HUES64 (cell line): ENCODE measurements at regions not wholly inside any gene's neighbourhood (a gene's known extent, or its start where the extent isn't known, plus 50 kb on each side); places are given as distances from the start of the nearest gene placed in this dataset.

ENCODE experiments used
- H3K27ac ChIP-seq: 2 replicates; pipeline ENCODE4 v1.7.0; 2013; ENCODE audit warnings: low read depth, low read length, inconsistent platforms
- H3K27me3 ChIP-seq: 2 replicates; pipeline ENCODE4 v1.6.1; 2013; ENCODE audit warnings: mild to moderate bottlenecking, low read length; ENCODE audit not compliant: insufficient read depth
- H3K36me3 ChIP-seq: 2 replicates; pipeline ENCODE4 v1.6.1; 2013; ENCODE audit warnings: mild to moderate bottlenecking, low read length; ENCODE audit not compliant: insufficient read depth
- H3K4me1 ChIP-seq: 2 replicates; pipeline ENCODE4 v1.6.1; 2013; ENCODE audit warnings: mild to moderate bottlenecking, low read length, moderate library complexity; ENCODE audit not compliant: insufficient read depth
- H3K4me3 ChIP-seq: 2 replicates; pipeline ENCODE4 v1.5.1; 2013; ENCODE audit warnings: mild to moderate bottlenecking, low read length, moderate library complexity
- H3K9ac ChIP-seq: 2 replicates; pipeline ENCODE4 v1.6.1; 2013; ENCODE audit warnings: mild to moderate bottlenecking, low read depth, low read length
- H3K9me3 ChIP-seq: 2 replicates; pipeline ENCODE4 v1.6.1; 2013; ENCODE audit warnings: low read depth, low read length; ENCODE audit not compliant: insufficient read depth
- WGBS: fragments of 150-250, 120-280 bp; methylation state at CpG from one replicate; pipeline ENCODE4 v1.1.7; 2013; ENCODE audit warnings: missing lambda C conversion rate; 5-methylcytosine and 5-hydroxymethylcytosine counted together

DNA sequence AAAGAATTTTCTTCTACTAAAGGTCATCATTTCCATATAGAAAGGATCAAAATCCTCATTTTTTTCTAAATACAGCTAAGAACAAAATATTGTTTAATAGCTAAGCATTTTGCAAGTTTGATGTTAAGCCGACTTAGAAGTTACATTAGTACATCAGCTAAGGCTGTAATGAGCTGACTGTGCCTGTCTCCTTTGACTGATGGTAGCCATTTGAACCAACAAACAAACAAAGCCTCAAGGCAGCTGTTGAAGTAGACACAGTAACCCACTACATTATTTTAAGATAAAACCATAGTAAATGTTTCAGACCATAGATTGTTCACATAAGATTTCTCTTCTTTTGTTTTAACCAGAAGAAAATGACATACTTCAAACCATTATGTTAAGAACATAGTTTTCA, 210.9 kb upstream of the VSTM2A start:
- Histone ChIP-seq H3K4me3 (no peak overlapping the region), H3K36me3 (no peaks in the 10 kb centered on the region), H3K27ac (no peak overlapping the region), H3K27me3 (peaks cover 45% of the 10 kb centered on the region; the same call in 1 of the 2 replicates), H3K9me3 (no peaks in the 10 kb centered on the region), H3K4me1 (peaks cover 15% of the 10 kb centered on the region), H3K9ac (no peak overlapping the region)
- WGBS = 89% methylated on average over 1 of the region's 1 CpG

DNA sequence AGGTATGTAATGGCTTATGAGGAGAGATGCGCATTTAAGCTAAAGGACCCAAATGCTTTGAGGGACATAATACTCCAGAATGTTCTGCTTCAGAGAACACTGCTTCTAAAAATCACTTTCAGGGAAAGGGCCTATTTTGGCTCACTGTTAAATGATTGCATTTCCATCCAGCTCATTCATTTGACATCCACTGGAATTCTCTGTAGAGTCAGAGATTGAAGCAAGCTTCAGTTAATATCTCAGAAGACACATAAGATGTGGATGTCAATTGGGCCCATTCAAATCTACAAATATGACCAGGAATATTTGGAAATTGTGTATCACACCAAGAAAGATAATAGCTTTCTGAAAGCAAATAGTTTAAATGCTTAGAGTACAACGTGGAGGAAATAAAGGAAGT, 209.9 kb upstream of the VSTM2A start:
- no peaks in the 10 kb centered on the region for H3K9me3 ChIP-seq
- WGBS = 55% methylated on average over 2 of the region's 2 CpGs
- no peaks in the 10 kb centered on the region for H3K36me3 ChIP-seq
- no peak overlapping the region for H3K9ac ChIP-seq
- peaks cover 45% of the 10 kb centered on the region; the same call in 1 of the 2 replicates for H3K27me3 ChIP-seq
- H3K27ac ChIP-seq = no peak overlapping the region
- peaks cover 15% of the 10 kb centered on the region for H3K4me1 ChIP-seq
- no peak overlapping the region for H3K4me3 ChIP-seq

DNA sequence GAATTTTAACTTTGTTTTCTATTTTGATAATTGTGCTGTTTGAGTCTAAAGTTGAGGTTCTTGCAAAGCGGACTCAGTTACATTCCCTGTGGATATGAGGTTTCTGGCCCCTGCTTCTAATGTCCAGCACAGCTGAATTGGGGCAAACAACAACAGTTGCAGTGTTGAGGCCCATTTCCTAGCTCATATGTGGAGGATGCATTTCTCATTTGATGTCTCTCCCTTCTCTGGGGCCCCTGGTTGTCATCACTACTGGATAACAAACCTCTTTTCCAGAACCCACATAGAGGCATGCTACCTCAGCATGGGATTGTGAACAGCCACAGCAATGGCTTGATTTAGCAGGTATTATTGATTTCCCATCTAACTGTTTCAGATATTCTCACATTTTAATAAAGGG, 208.2 kb upstream of the VSTM2A start:
- H3K27me3 ChIP-seq = peaks cover 34% of the 10 kb centered on the region; the same call in 1 of the 2 replicates
- H3K27ac ChIP-seq = no peak overlapping the region
- H3K4me1 ChIP-seq = peaks cover 15% of the 10 kb centered on the region
- H3K9ac ChIP-seq = no peak overlapping the region
- no peak overlapping the region for H3K4me3 ChIP-seq
- H3K9me3 ChIP-seq = no peaks in the 10 kb centered on the region
- WGBS = 100% methylated on average over 1 of the region's 1 CpG
- H3K36me3 ChIP-seq = no peaks in the 10 kb centered on the region

DNA sequence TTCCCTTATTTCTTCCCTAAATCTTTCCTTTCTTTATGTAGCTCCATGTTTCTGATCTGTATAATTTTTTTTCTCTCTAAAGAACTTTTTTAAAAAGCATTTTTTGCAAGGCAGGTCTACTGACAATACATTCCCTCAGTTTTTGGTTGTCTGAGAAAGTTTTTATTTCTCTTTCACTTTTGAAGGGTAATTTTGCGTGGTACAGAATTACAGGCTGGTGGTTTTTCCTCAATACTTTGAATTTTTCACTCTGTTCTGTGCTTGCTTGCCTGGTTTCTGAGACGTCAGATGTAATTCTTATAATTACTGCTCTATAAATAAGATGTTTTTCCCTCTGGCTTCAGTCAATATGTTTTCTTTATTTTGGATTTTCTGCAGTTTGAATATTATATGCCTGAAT, 205.4 kb upstream of the VSTM2A start:
- WGBS = 100% methylated on average over 1 of the region's 2 CpGs
- H3K27ac ChIP-seq = no peak overlapping the region
- no peak overlapping the region for H3K9ac ChIP-seq
- H3K4me1 ChIP-seq = peaks cover 13% of the 10 kb centered on the region
- H3K4me3 ChIP-seq = no peak overlapping the region
- H3K36me3 ChIP-seq = no peaks in the 10 kb centered on the region
- peaks cover 15% of the 10 kb centered on the region; the same call in 1 of the 2 replicates for H3K27me3 ChIP-seq
- no peaks in the 10 kb centered on the region for H3K9me3 ChIP-seq

DNA sequence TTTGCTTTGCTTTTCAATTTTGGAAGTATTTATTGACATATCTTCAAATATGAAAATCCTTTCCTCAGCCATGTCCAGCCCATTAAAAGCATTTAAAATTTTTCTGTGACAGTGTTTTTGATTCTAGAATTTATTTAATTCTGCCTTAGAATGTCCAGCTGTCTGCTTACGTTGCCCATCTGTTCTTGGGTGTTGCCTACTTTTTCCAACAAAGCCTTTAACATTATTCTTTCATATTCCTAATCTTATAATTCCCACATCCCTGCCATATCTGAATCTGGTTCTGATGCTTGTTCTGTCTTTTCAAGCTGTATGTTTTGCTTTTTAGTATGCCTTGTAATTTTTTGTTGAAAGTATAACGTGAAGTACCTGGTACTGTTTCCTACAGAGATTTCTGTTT, 204.7 kb upstream of the VSTM2A start:
- Histone ChIP-seq H3K4me1 (peaks cover 6% of the 10 kb centered on the region), H3K36me3 (no peaks in the 10 kb centered on the region), H3K9ac (no peak overlapping the region), H3K9me3 (no peaks in the 10 kb centered on the region), H3K4me3 (no peak overlapping the region), H3K27me3 (peaks cover 8% of the 10 kb centered on the region; the same call in 1 of the 2 replicates), H3K27ac (no peak overlapping the region)
- WGBS = 98% methylated on average over 2 of the region's 2 CpGs

DNA sequence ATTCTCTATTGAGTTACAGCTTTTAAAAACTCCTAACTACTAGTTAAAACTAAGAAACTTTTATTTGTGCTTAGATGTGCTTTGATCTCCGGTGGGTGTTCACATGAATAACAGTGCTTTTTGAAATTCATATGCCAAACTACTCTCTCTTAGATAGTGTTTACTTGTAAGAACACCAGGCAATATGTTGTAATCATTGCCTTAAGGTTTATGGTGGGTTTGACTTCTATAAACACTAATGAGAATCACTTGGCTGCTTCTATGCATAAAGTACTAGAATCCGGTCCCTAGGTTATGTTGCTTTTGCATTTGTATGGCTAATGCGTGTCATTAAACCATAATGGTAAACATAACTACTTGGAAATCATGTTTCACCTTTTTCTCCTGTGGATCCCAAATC, 203.9 kb upstream of the VSTM2A start:
- no peaks in the 10 kb centered on the region for H3K36me3 ChIP-seq
- no peaks in the 10 kb centered on the region for H3K9me3 ChIP-seq
- no peak overlapping the region for H3K9ac ChIP-seq
- H3K27me3 ChIP-seq = peaks cover 7% of the 10 kb centered on the region; the same call in 1 of the 2 replicates
- H3K4me3 ChIP-seq = no peak overlapping the region
- WGBS = 95% methylated on average over 2 of the region's 3 CpGs
- no peaks in the 10 kb centered on the region; the same call in 1 of the 2 replicates for H3K4me1 ChIP-seq
- H3K27ac ChIP-seq = no peak overlapping the region

DNA sequence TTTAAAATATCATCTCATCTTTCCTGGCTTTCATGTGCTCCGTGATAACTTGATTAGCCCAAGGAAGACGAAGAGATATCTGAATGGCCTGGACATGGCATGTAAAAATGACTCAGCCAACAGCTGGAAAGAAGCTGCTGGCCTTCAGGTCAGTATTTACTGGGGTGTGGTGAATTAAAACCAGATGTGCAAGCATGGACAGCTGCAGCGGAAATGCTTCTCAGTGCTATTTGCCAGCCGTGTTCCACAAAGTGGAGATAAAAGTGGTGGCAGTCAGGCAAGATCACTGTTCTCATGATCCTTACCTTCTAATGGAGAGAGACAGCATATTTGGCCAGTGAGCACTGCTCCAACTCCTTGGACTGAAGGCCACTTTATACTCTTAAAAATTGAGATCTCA, 203.1 kb upstream of the VSTM2A start:
- H3K9ac ChIP-seq = no peak overlapping the region
- no peak overlapping the region for H3K4me3 ChIP-seq
- H3K27ac ChIP-seq = no peak overlapping the region
- H3K4me1 ChIP-seq = no peaks in the 10 kb centered on the region
- no peaks in the 10 kb centered on the region for H3K9me3 ChIP-seq
- whole genome bisulfite sequencing = 94% methylated on average over 4 of the region's 4 CpGs
- no peaks in the 10 kb centered on the region for H3K36me3 ChIP-seq
- H3K27me3 ChIP-seq = peaks cover under 1% of the 10 kb centered on the region; the same call in 1 of the 2 replicates

DNA sequence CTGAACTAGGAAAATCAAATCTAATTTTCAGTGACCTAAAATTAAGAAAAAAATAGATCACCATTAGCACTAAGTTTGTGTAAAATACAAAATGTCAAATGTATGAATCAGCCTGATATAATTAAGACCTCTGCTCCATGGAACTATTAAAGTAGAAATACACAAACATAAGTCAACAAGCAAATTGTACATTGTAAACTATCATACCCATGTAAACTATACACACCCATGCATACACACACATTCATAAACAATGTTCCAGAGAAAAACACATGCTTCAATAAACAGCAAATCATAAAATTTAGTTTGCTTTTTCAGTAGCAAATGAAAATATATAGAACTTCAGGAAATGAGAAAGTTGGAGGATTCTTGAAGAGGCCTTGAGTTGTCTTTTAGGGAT, 199.7 kb upstream of the VSTM2A start:
- Histone ChIP-seq H3K27ac (no peak overlapping the region), H3K4me3 (no peak overlapping the region), H3K36me3 (no peaks in the 10 kb centered on the region)

DNA sequence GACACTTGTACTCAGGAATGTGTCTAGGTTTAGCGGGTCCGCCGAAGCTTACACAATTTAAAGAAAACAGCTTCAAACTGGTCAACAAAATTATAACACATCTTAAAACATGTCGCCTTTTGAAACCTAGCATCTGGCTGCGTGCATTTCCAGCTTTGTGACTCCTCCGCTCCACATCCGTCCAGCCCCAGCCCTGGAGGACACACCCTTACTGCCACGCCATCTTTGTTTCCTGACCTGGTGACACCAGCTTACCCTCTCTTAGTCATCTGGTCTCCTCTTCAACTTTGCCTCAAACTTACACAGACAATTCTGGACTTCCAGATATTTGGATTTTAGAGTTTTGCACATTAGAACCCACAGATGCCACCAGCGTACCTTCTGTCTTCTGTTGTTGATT, 198.7 kb upstream of the VSTM2A start:
- WGBS = 95% methylated on average over 9 of the region's 9 CpGs
- Histone ChIP-seq H3K27ac (no peak overlapping the region), H3K4me1 (no peaks in the 10 kb centered on the region), H3K36me3 (no peaks in the 10 kb centered on the region), H3K27me3 (no peaks in the 10 kb centered on the region), H3K4me3 (no peak overlapping the region), H3K9me3 (no peaks in the 10 kb centered on the region), H3K9ac (no peak overlapping the region)

More for the DNA sequence above, 199.7 kb upstream of the VSTM2A start:
- no peaks in the 10 kb centered on the region for H3K27me3 ChIP-seq
- no peaks in the 10 kb centered on the region for H3K9me3 ChIP-seq
- no peaks in the 10 kb centered on the region for H3K4me1 ChIP-seq
- H3K9ac ChIP-seq = no peak overlapping the region

DNA sequence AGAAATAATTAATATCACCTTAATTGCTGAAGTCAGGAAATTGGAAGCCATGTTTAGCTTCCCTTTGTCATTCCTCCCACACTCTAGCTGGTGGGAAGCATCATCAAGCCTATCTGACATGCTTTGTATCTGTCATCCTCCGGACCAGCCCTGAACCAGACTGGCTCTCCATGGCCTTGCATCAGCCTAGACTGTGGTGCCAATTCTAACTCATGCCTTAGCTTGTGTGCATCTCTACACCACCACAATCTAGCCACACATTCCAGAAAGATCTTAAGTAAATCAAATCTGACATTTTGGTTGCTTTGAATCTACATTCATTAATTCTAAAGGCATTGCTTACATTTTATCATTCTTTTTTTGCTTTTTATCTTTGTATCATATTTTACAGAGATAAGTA, 196.4 kb upstream of the VSTM2A start:
- H3K9me3 ChIP-seq = no peaks in the 10 kb centered on the region
- H3K27me3 ChIP-seq = no peaks in the 10 kb centered on the region
- H3K4me1 ChIP-seq = no peaks in the 10 kb centered on the region
- 93% methylated on average over 1 of the region's 1 CpG for WGBS
- H3K36me3 ChIP-seq = no peaks in the 10 kb centered on the region
- H3K27ac ChIP-seq = no peak overlapping the region
- no peak overlapping the region for H3K9ac ChIP-seq
- H3K4me3 ChIP-seq = no peak overlapping the region

DNA sequence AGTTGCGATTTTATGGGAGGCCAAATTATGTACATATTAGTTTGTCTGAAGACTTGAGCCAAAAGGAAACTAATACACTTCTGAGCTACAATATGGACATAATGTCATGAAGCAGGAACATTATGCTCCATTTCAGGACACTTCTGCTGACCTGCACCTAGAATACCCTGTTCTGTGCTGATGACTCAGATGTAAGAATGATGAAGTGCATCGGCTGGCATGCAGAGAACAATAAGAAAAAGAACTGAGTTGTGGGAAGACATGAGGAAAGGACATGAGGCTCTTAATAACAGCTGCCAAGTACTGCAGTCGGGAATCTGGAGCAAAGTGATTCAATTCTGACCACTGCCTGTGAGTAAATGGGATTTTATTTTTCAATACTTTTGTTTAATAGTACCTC, 192.9 kb upstream of the VSTM2A start:
- Histone ChIP-seq H3K36me3 (no peaks in the 10 kb centered on the region), H3K4me1 (no peaks in the 10 kb centered on the region), H3K9me3 (no peaks in the 10 kb centered on the region), H3K27ac (no peak overlapping the region), H3K27me3 (no peaks in the 10 kb centered on the region), H3K4me3 (no peak overlapping the region), H3K9ac (no peak overlapping the region)
- 89% methylated on average over 3 of the region's 3 CpGs for WGBS

DNA sequence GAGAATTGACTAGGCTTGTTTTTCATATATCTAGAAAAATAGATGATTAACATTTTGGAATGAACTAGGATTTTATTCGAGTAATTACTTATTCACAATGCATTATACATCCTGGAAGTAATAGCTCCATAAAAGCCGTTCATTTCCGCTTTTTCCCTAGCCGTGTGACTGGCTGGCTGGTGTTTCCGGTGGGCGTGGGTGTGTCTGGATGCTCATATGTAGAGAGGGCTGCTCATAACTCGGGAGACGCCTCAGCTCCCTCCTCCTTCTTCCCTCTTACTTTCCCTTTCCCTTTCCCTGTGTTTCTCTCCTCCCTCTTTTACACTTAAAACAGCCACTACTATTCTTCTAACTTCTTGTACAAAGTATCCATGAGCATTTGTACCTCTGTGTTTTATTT, 187.7 kb upstream of the VSTM2A start:
- Histone ChIP-seq H3K27ac (no peak overlapping the region), H3K4me1 (no peaks in the 10 kb centered on the region), H3K4me3 (no peak overlapping the region), H3K27me3 (no peaks in the 10 kb centered on the region), H3K9ac (no peak overlapping the region), H3K9me3 (no peaks in the 10 kb centered on the region), H3K36me3 (no peaks in the 10 kb centered on the region)
- 90% methylated on average over 8 of the region's 8 CpGs for WGBS
